ENCODE measurements at regions not wholly inside any gene's neighbourhood (a gene's known extent, or its start where the extent isn't known, plus 50 kb on each side); places are given as distances from the start of the nearest gene placed in this dataset.

GRCh38 chr6:85892346-85892745 lies 249.7 kb upstream of the SYNCRIP start:
- H3K27ac Mint-ChIP-seq = peak overlapping the region in 1 of 3 experiments; percentile 87; a peak in 1 of 7 replicates
- peaks cover 5% of the 10 kb centered on the region; the same call in 1 of the 2 replicates for H3K27me3 Mint-ChIP-seq (ENCODE audit: low read depth)
- H3K4me1 ChIP-seq (ENCODE audit: insufficient read depth, low read length) = no peaks in the 10 kb centered on the region
- no peaks in the 10 kb centered on the region for H4K20me1 ChIP-seq (ENCODE audit: control insufficient read depth, insufficient read depth, insufficient read length)
- no peaks in the 10 kb centered on the region for H3K79me1 ChIP-seq (ENCODE audit: insufficient read depth, low read depth, low read length, poor library complexity, severe bottlenecking)
- no peaks in the 10 kb centered on the region for H3K9me3 ChIP-seq (ENCODE audit: control insufficient read depth, low read depth, low read length)
- peaks cover 2 to 21% (median 2%) of the 10 kb centered on the region in 3 experiments; a peak in 5 of 7 replicates for H3K36me3 Mint-ChIP-seq (ENCODE audit: insufficient read depth in 1 of 3, low read depth in 3 of 3)
- whole genome bisulfite sequencing (ENCODE audit: extremely low coverage, insufficient read length, low lambda C conversion rate) = no CpG with 5 or more reads among the region's 3 CpGs
- no peak overlapping the region for H4K8ac ChIP-seq (replicated peaks; ENCODE audit: insufficient read length, low read depth, low read length)
- no peak overlapping the region for H2BK120ac ChIP-seq (ENCODE audit: low read depth, low read length, poor library complexity, severe bottlenecking)
- no peak overlapping the region for H3K4me3 Mint-ChIP-seq
- no peak overlapping the region for H2BK20ac ChIP-seq (ENCODE audit: low read depth, low read length, poor library complexity, severe bottlenecking)
- H2AK5ac ChIP-seq (ENCODE audit: insufficient read length, low read length) = no peak overlapping the region
- peaks cover 32 to 33% of the 10 kb centered on the region in 2 experiments for H3K9me3 Mint-ChIP-seq
- H3K23me2 ChIP-seq (ENCODE audit: insufficient read length, low read depth, low read length, poor library complexity, severe bottlenecking) = no peaks in the 10 kb centered on the region
- H4K5ac ChIP-seq (ENCODE audit: insufficient read length, low read depth, low read length) = no peak overlapping the region
- no peak overlapping the region for H3K56ac ChIP-seq (ENCODE audit: insufficient read length, low read depth, low read length)
- no peak overlapping the region for H2AFZ ChIP-seq (ENCODE audit: low read length)
- H3K79me2 ChIP-seq (ENCODE audit: insufficient read depth, low read length) = no peaks in the 10 kb centered on the region
- no peak overlapping the region for H4K91ac ChIP-seq (ENCODE audit: insufficient read length, low read depth, low read length)
- no peak overlapping the region for H3K23ac ChIP-seq (ENCODE audit: insufficient read length, low read depth, low read length)
- peaks cover 11 to 12% of the 10 kb centered on the region in 2 experiments; a peak in 3 of 4 replicates for H3K4me1 Mint-ChIP-seq
- TF ChIP-seq CTCF (conservative IDR thresholded peaks at IDR 0.05) = no peak
- H2BK5ac ChIP-seq (ENCODE audit: insufficient read length, low read length) = no peak overlapping the region
- no peak overlapping the region for H3K14ac ChIP-seq (ENCODE audit: insufficient read depth, low read length)
- no peak overlapping the region for H2BK12ac ChIP-seq (ENCODE audit: insufficient read length, low read depth, low read length)
- H3K9ac ChIP-seq (ENCODE audit: extremely low read depth, insufficient read length, low read length) = no peak overlapping the region
- no peaks in the 10 kb centered on the region for H3K27me3 ChIP-seq (ENCODE audit: insufficient read depth, low read length)
- no peak overlapping the region for H3K4ac ChIP-seq (ENCODE audit: low read depth, low read length)
- no peak overlapping the region for H3K18ac ChIP-seq (ENCODE audit: insufficient read length, low read depth, low read length)
- no peak overlapping the region for H2BK15ac ChIP-seq (ENCODE audit: low read depth, low read length)
- DNase-seq = no peak
- H3T11ph ChIP-seq (ENCODE audit: low read length) = no peak overlapping the region
- H3K27ac ChIP-seq (ENCODE audit: insufficient read length, low read depth, low read length) = no peak overlapping the region
- no peak overlapping the region for H3K4me2 ChIP-seq (ENCODE audit: insufficient read depth, insufficient read length, low read length)
